ENCODE measurements at regions not wholly inside any gene's neighbourhood (a gene's known extent, or its start where the extent isn't known, plus 50 kb on each side); places are given as distances from the start of the nearest gene placed in this dataset.

DNA sequence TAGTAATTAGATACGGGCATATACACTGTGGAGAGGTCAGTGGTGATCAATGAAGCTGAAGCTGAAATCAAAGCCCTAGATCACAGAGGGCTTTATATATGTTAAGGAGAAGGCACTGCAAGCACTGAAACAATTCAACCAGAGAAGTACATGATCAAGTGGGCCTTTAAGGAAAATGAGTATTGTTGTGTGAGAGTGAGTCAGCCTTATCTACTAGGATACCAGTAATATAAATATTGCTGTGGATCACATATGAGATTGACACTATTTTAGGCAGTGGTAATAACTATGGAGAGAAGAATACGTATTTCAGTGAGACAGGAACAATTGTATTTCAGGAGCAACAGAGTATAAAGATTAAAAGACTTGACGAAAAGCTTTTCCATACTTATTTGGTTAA lies 1172.2 kb upstream of the GJE1 start:
- intact Hi-C loops (cut with DNase I), result no loop called here
- no peaks in the 10 kb centered on the region for H3K9me3 ChIP-seq (replicated peaks in 1 of 3)
- H3K27me3 ChIP-seq, result no peaks in the 10 kb centered on the region
- H3K4me1 ChIP-seq (replicated peaks in 1 of 2), result no peaks in the 10 kb centered on the region
- WGBS, 4 donors, result 89 to 95% (median 91%) methylated on average over 3 of the region's 3 CpGs
- H3K27ac ChIP-seq, result no peak overlapping the region
- TF ChIP-seq, protein P1, sequence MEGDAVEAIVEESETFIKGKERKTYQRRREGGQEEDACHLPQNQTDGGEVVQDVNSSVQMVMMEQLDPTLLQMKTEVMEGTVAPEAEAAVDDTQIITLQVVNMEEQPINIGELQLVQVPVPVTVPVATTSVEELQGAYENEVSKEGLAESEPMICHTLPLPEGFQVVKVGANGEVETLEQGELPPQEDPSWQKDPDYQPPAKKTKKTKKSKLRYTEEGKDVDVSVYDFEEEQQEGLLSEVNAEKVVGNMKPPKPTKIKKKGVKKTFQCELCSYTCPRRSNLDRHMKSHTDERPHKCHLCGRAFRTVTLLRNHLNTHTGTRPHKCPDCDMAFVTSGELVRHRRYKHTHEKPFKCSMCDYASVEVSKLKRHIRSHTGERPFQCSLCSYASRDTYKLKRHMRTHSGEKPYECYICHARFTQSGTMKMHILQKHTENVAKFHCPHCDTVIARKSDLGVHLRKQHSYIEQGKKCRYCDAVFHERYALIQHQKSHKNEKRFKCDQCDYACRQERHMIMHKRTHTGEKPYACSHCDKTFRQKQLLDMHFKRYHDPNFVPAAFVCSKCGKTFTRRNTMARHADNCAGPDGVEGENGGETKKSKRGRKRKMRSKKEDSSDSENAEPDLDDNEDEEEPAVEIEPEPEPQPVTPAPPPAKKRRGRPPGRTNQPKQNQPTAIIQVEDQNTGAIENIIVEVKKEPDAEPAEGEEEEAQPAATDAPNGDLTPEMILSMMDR (IDR thresholded peaks at IDR 0.05), result no peak
- no peak for TF ChIP-seq POLR2A (IDR thresholded peaks at IDR 0.05)
- no peak overlapping the region for H3K4me3 ChIP-seq
- no peaks in the 10 kb centered on the region for H3K36me3 ChIP-seq (replicated peaks in 1 of 2)
- DNase-seq, result no peak

DNA sequence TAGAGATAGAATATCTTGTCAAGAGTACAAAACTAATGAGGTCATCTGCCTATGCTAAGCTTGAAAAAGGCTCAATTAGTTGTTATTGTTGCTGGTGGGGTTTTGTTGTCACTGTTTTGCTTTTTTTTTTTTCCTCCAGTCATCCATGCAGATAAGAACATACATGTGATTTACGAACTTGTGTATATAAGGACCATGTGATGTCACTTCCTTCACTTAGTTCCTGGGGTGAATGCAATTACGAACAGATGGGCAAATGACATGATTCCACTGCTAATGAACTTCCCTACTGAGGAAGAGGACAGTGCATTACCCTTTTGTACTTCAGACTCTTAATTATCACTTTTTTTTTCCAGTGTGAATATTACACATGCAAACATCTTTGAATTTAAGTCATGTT lies 1175.3 kb upstream of the GJE1 start:
- H3K36me3 ChIP-seq (replicated peaks in 1 of 2), result no peaks in the 10 kb centered on the region
- no peak overlapping the region for H3K4me3 ChIP-seq
- no peak for TF ChIP-seq POLR2A (IDR thresholded peaks at IDR 0.05)
- TF ChIP-seq, protein P1 (IDR thresholded peaks at IDR 0.05), result no peak
- WGBS, 4 donors, result 84 to 93% (median 87%) methylated on average over 2 of the region's 2 CpGs
- intact Hi-C loops (cut with DNase I), result no loop called here
- H3K4me1 ChIP-seq (replicated peaks in 1 of 2), result no peaks in the 10 kb centered on the region
- H3K27ac ChIP-seq, result no peak overlapping the region
- DNase-seq, result no peak
- no peaks in the 10 kb centered on the region for H3K27me3 ChIP-seq
- H3K9me3 ChIP-seq (replicated peaks in 1 of 3), result no peaks in the 10 kb centered on the region

DNA sequence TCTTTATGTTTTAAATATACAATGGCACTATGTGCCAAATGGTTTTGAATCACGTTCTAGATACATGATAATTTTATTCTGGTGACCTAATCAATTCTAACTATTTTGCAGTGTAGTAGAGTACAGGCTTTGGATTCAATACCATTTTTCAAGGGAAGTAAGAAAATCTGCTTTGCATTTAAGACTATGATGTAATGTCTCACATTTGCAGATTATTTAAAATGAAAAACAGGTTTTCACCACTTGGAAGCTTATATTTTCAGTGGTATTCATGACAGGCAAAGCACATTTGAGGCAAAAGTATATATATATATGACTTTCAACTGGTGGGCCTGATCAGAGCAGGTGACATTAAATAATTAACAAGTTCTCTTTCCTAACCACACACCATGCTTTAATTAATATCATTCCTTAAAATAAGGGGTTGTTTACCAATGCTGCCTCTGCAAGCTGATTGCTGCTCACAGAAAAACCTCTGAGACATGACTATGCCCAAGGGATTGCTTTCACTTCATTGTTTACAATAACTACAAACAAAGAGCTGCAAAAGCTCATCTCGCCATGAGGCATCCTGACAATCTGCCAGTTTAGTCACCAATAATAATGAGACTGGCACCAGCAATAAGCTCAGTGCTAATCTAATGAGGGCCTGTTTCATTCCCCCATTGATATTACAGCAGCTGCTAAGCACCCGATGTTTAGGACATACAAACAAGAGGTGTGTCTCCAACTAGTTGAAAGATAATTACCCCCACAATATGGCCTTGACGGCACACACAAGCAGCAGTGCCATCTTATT lies 1176.0 kb upstream of the GJE1 start:
- H3K27me3 ChIP-seq, result no peaks in the 10 kb centered on the region
- WGBS, 4 donors, result 76 to 79% (median 77%) methylated on average over 4 of the region's 4 CpGs
- no peak for TF ChIP-seq POLR2A (IDR thresholded peaks at IDR 0.05)
- TF ChIP-seq, protein P1 (IDR thresholded peaks at IDR 0.05), result no peak
- no peak overlapping the region for H3K4me3 ChIP-seq
- H3K36me3 ChIP-seq (replicated peaks in 1 of 2), result no peaks in the 10 kb centered on the region
- intact Hi-C loops (cut with DNase I), result no loop called here
- no peak overlapping the region for H3K27ac ChIP-seq
- H3K4me1 ChIP-seq (replicated peaks in 1 of 2), result no peaks in the 10 kb centered on the region
- no peak for DNase-seq
- H3K9me3 ChIP-seq (replicated peaks in 1 of 3), result no peaks in the 10 kb centered on the region

DNA sequence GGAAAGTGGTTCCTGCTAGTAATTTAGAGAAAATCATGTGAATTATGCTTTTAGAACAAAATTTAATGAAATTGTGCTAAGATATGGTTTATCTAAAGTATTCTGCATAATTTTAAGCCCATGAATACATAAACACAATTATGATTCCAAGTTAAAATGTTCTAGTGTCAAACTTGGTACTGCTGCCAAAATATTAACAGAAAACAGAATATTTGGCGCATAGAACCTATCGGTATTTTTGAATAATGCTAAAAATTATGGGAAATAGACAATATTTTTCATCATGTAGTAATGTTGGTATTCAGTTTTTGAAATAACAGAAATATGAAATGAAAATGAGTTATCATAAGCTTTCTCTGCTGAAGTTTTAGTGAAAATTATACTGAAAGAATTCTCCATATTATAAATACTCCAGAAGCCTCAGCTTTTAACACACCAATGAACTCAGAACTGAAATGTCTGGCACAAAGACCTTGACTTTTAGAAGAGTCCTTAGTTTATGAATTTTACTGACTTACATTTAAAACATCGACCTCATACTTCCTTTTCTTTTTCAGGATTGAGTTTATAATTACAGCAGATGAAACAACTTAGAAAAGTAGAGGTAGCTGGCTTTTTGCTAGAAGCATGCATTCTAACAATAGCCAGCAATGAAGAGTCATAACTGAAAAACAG lies 1192.3 kb upstream of the GJE1 start:
- no peaks in the 10 kb centered on the region for H3K9me3 ChIP-seq (replicated peaks in 1 of 3)
- no peak overlapping the region for H3K27ac ChIP-seq
- H3K4me3 ChIP-seq, result no peak overlapping the region
- H3K36me3 ChIP-seq (replicated peaks in 1 of 2), result no peaks in the 10 kb centered on the region
- no peaks in the 10 kb centered on the region for H3K27me3 ChIP-seq
- WGBS, 4 donors, result 63 to 74% (median 67%) methylated on average over 3 of the region's 3 CpGs
- TF ChIP-seq, protein P1 (IDR thresholded peaks at IDR 0.05), result no peak
- TF ChIP-seq POLR2A (IDR thresholded peaks at IDR 0.05), result no peak
- intact Hi-C loops (cut with DNase I), result no loop called here
- DNase-seq, result no peak
- peaks cover 0 to 5% of the 10 kb centered on the region in 2 donors for H3K4me1 ChIP-seq (replicated peaks in 1 of 2)
